ENCODE measurements at regions not wholly inside any gene's neighbourhood (a gene's known extent, or its start where the extent isn't known, plus 50 kb on each side); places are given as distances from the start of the nearest gene placed in this dataset.
"Not testable (repeated sequence)": the region's sequence is repeated elsewhere in the genome, so short reads cannot be mapped to it uniquely, and the experiment has no call there.

DNA sequence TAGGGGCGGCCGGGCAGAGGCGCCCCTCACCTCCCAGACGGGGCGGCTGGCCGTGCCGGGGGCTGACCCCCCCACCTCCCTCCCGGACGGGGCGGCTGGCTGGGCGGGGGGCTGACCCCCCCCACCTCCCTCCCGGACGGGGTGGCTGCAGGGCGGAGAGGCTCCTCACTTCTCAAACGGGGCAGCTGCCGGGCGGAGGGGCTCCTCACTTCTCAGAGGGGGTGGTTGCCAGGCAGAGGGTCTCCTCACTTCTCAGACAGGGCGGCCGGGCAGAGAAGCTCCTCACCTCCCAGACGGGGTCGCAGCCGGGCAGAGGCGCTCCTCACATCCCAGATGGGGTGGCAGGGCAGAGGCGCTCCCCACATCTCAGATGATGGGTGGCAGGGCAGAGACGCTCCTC lies 836.8 kb downstream of the RAPGEF2 start:
- DNase-seq (ENCODE audit: low spot score): not testable (repeated sequence)

DNA sequence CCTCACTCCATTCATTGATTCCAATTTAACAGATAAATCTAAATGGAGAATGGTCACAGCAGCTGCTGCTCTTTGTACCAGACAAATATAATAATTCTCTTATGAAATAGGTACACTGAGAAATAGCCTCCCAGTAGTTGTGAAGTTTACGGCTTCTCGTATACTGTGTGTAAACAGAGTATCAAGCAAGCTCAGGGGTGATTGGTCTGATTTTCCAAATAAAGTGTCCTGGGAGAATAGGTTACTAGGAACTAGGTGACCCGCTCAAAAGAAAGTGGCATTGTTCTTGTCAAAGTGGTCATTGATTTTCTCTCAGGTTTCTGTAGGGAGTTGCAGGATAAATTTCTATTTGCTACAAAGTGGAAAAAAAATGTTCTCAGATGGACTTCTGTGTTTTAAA lies 838.2 kb downstream of the RAPGEF2 start:
- DNase-seq (ENCODE audit: low spot score): no peak

GRCh38 chr4:159944477-159944876 lies 841.6 kb downstream of the RAPGEF2 start:
- no peak for DNase-seq (ENCODE audit: low spot score)

GRCh38 chr4:159946983-159947615 lies 844.2 kb downstream of the RAPGEF2 start:
- no peak for DNase-seq (ENCODE audit: low spot score)

DNA sequence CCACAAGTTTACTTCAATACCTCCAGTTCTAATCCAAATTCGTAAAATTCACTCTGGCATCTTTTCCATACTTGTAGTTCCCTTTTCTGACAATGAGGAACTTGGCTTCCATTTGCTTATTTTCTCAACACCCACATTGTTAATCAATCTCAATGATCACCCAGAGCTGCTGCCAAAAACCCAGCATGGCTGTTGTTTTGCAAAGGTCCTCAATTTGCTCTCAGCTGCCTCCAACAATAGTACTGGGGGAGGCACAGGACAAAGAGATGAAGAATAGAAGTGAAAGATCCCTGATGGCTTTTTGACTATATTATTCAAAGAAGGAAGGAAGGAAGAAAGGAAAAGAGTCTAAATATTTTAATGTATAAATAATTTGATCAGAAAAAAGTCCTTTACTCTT lies 847.8 kb downstream of the RAPGEF2 start:
- no peak for DNase-seq (ENCODE audit: low spot score)

GRCh38 chr4:159966746-159967145 lies 863.9 kb downstream of the RAPGEF2 start:
- DNase-seq (ENCODE audit: low spot score): no peak

DNA sequence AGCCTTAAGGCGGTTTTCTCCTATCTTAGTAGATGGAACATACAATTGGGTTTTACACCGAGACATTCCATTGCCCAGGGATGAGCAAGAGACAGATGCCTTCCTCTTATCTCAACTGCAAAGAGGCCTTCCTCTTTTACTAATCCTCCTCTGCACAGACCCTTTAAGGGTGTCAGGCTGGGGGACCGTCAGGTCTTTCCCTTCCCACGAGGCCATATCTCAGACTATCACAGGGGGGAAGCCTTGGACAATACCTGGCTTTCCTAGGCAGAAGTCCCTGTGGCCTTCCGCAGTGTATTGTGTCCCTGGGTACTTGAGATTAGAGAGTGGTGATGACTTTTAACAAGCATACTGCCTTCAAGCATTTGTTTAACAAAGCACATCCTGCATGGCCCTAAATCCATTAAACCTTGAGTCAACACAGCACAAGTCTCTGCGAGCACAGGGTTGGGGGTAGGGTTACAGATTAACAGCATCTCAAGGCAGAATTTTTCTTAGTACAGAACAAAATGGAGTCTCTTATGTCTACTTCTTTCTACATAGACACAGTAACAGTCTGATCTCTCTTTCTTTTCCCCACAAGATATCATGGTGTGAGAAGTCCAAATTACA lies 874.1 kb downstream of the RAPGEF2 start:
- DNase-seq (ENCODE audit: low spot score): not testable (repeated sequence)

GRCh38 chr4:159977907-159978617 lies 875.2 kb downstream of the RAPGEF2 start:
- no peak for DNase-seq (ENCODE audit: low spot score)

GRCh38 chr4:159979351-159979750 lies 876.5 kb downstream of the RAPGEF2 start:
- DNase-seq (ENCODE audit: low spot score): no peak

GRCh38 chr4:159979953-159980352 lies 877.1 kb downstream of the RAPGEF2 start:
- no peak for DNase-seq (ENCODE audit: low spot score)

DNA sequence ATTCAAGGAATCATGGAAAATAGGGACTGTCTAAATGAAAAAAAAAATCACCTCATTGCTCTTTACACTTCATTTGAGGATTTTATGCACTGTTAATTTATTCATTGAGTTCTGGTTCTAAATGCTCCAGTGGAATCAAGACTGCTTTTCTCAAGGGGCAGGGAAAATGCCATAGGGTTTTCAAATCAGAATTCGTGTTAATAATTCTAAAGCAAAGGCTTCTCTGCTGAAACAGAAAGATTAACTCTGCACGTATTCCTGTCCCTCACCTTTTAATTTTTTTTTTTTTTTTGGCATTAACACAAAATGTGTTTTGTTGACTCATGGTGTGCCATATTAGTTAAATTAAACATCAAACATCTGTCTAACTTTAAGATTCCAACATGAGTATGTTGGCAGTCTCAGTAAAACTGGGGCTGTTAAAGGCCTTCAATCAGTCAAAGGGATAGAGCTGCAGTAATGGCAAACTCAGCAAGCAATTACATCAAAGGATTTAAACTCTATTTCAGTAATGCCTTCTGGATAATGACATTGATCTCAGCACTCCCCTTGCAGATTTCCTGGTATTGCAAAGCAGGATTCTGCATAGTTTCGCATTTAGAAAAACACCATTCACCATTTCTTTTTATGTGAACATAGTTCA lies 878.1 kb downstream of the RAPGEF2 start:
- no peak for DNase-seq (ENCODE audit: low spot score)

- DNase-seq (ENCODE audit: low spot score): no peak
These were observed 878.6 kb downstream of the RAPGEF2 start for GRCh38 chr4:159981469-159981856.

- DNase-seq (ENCODE audit: low spot score): no peak
These were observed 880.2 kb downstream of the RAPGEF2 start for GRCh38 chr4:159983082-159983481.

DNA sequence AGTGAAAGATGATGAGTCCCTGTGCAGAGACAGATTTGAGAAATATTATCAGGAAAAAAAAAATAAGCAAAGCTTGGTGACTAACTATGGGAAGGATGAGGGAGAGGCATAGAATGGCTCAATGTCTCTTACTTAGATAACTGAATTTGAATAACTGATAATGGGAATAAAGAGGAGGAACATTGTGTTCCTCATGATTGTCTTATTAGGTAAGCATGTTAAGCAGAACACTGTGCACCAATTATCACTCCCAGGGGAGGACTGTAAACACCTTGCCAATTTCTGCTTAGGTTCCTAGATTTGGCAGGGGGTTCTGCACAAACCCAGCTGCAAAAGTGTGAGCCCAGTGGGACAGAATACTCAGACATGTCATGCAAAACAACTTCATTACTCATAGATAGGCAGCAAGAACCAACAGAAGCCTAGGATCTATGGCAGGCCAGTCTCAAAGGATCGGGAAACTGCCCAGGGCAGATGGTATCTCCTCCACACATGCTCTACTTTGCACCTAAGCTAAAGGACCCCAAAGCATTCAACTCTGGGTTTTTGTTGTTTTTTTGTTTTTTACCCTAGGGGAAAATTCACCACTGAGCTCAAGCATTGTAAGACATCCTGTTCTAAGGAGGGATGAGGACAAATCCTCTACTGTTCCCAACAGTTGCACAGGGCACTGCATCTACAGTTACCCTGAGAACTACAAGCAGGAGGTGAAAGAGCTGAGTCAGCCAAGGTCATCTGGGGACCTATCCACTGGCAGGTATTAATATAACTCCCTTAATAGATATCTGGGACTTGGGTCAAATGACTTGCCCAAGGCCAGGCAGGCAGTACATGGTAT lies 907.0 kb downstream of the RAPGEF2 start:
- no peak for DNase-seq (ENCODE audit: low spot score)

GRCh38 chr4:160019936-160020335 lies 917.1 kb downstream of the RAPGEF2 start:
- no peak for DNase-seq (ENCODE audit: low spot score)

DNA sequence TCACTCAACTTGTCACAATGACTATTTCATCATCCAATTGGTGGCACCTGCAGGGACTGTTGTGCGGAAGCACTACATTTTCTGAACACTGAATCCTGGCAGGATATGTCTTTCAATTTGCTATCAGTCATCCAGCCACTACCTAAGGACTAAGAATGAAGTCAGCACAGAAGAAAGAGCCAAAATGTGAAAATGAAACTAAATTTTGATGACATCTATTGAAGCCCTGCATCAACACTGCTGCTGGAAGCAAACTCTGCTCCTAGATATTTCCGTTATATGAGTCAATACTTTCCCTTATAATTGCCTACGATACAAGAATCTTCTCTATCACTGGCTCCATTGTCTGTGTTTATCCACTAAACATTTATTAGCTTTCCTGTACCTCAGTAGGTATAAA lies 917.9 kb downstream of the RAPGEF2 start:
- DNase-seq (ENCODE audit: low spot score): no peak

- DNase-seq (ENCODE audit: low spot score): no peak
These were observed 919.0 kb downstream of the RAPGEF2 start for GRCh38 chr4:160021870-160022269.

GRCh38 chr4:160026721-160027120 lies 923.8 kb downstream of the RAPGEF2 start:
- DNase-seq (ENCODE audit: low spot score): no peak

DNA sequence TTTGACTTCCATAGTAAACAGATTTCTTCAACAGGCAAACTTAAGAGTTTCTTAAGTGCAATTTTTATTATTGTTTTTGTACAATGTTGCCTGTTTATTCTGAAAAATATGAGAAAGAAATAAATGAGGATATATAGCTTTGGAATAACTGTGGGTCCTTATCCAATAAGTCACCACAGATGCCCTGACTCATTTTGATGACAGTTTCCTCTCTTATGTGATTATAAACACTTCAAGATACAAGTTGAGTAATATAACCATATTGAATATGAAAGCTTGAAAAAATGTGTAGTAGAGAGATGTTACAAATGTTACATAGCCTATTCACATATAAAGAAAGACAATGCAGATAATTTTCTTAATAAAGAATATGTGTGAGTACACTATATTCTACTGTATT lies 931.6 kb downstream of the RAPGEF2 start:
- DNase-seq (ENCODE audit: low spot score): no peak

DNA sequence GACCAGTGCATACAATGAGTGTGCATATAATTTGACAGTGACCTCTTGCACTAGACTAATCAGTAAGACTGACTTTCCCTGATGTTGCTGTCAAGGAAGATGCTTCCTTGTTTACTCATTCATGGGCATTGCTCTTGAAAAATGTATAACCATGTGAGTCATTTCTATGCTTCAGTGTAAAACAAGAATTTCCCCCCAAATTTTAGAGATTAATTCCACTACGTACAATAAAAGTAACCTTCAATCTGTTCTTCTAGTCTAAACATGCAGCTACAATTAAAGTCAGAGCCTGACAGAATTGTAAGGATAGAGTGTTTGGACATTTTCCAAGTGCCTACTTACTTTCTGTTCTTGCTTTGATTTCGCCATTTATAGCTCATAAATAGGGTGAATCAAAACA lies 935.7 kb downstream of the RAPGEF2 start:
- DNase-seq (ENCODE audit: low spot score): no peak

DNA sequence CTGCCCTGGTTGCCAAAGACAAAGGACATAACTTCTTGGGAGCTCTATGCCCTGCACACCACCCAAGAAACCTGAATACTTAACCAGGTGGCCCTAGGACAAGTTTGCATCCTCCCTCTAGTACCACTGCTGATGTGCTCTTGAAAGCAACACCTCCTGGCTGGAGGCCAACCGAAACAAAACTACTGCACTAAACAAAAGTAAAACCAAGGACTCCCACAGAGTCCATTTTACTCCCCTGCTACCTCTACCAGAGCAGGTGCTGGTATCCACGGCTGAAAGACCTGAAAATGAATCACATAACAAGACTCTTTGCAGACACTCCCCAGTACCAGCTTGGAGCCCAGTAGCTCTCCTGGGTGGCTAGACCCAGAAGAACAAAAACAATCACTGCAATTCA lies 941.8 kb downstream of the RAPGEF2 start:
- DNase-seq (ENCODE audit: low spot score): no peak

Data from CD4-positive, alpha-beta T cell treated with Interleukin-6 at 100 ng/mL for 8 hours (primary cell).